Thyroid gland (tissue), 4 donors: ENCODE measurements at regions not wholly inside any gene's neighbourhood (a gene's known extent, or its start where the extent isn't known, plus 50 kb on each side); places are given as distances from the start of the nearest gene placed in this dataset.
"Not testable (repeated sequence)": the region's sequence is repeated elsewhere in the genome, so short reads cannot be mapped to it uniquely, and the experiment has no call there.

ENCODE experiments used
- DNase-seq, 2 donors: peaks; one replicate each; pipeline ENCODE4 v3.0.0-alpha.2; 2019
- H3K27ac ChIP-seq, 3 donors: fragments of 200-600 bp; sonication (generic); 1 replicate in 2 of 3; 2 replicates in 1 of 3; pipeline ENCODE4 v1.5.1; 2016 to 2019; ENCODE audit warnings: mild to moderate bottlenecking in 1 of 3, moderate library complexity in 1 of 3
- H3K27me3 ChIP-seq: fragments of 200-600 bp; sonication (generic); one replicate; pipeline ENCODE4 v1.5.1; 2019
- H3K36me3 ChIP-seq, 2 donors: fragments of 200-600 bp; sonication (generic); one replicate each; pipeline ENCODE4 v1.5.1; 2016 to 2019
- H3K4me1 ChIP-seq, 2 donors: fragments of 200-600 bp; sonication (generic); one replicate each; pipeline ENCODE4 v1.5.1; 2017 to 2019
- H3K4me3 ChIP-seq, 3 donors: fragments of 200-600 bp; sonication (generic); replicated peaks in 1 of 3; 1 replicate in 2 of 3; 2 replicates in 1 of 3; pipeline ENCODE4 v1.5.1; 2016; ENCODE audit warnings: mild to moderate bottlenecking in 1 of 3
- H3K9me3 ChIP-seq: fragments of 200-600 bp; sonication (generic); one replicate; pipeline ENCODE4 v1.5.1; 2017
- CTCF ChIP-seq, 6 experiments: fragments of 200-600 bp in 3 of 6; fragments of 450-650 bp in 3 of 6; sonication (generic) in 3 of 6; IDR thresholded peaks; one replicate each; pipeline ENCODE4 v1.5.1; 2016 to 2019; ENCODE audit warnings: antibody characterized with exemption in 6 of 6, mild to moderate bottlenecking in 2 of 6, inconsistent platforms in 1 of 6, moderate library complexity in 1 of 6
- POLR2A ChIP-seq, 2 donors: fragments of 450-650 bp; IDR thresholded peaks; one replicate each; pipeline ENCODE4 v1.6.1; 2017; ENCODE audit warnings: antibody characterized with exemption in 2 of 2, mild to moderate bottlenecking in 2 of 2, moderate library complexity in 1 of 2
- WGBS, 2 donors: methylation state at CpG; one replicate each; pipeline ENCODE4 v1.1.5; 2017; 5-methylcytosine and 5-hydroxymethylcytosine counted together
- intact Hi-C: fragments of 100-400 bp; cut with DNase I; formaldehyde crosslinking; loops from one replicate; pipeline ENCODE4 v1.15.1; 2023

GRCh38 chr13:44313674-44314073 lies 60.0 kb upstream of the SERP2 start:
- peaks cover 6 to 8% of the 10 kb centered on the region in 2 donors for H3K4me1 ChIP-seq

GRCh38 chr13:44314160-44314559 lies 59.5 kb upstream of the SERP2 start:
- H3K27ac ChIP-seq, H3K9me3 ChIP-seq, DNase-seq, intact Hi-C loops, H3K4me3 ChIP-seq, H3K36me3 ChIP-seq, H3K4me1 ChIP-seq, H3K27me3 ChIP-seq: not testable (repeated sequence)
- 94 to 95% methylated on average over 4 of the region's 4 CpGs for WGBS, 2 donors

More at GRCh38 chr13:44313674-44314073, 60.0 kb upstream of the SERP2 start:
- Histone ChIP-seq H3K4me3 (no peak overlapping the region), H3K27me3 (no peaks in the 10 kb centered on the region), H3K27ac (no peak overlapping the region), H3K36me3 (no peaks in the 10 kb centered on the region), H3K9me3 (no peaks in the 10 kb centered on the region)
- no peak for DNase-seq
- intact Hi-C loops = no loop called here
- TF ChIP-seq CTCF (IDR thresholded peaks at IDR 0.05) (no peak), POLR2A (IDR thresholded peaks at IDR 0.05) (no peak)
- WGBS, 2 donors = 91 to 94% methylated on average over 2 of the region's 2 CpGs

- no peaks in the 10 kb centered on the region for H3K9me3 ChIP-seq
- DNase-seq = no peak
- TF ChIP-seq CTCF (IDR thresholded peaks at IDR 0.05) = no peak
- no peak for TF ChIP-seq POLR2A (IDR thresholded peaks at IDR 0.05)
- no peaks in the 10 kb centered on the region for H3K4me1 ChIP-seq
- no peak overlapping the region for H3K27ac ChIP-seq
- H3K36me3 ChIP-seq = no peaks in the 10 kb centered on the region
- H3K27me3 ChIP-seq = no peaks in the 10 kb centered on the region
- WGBS, 2 donors = 68 to 82% methylated on average over 5 of the region's 5 CpGs
- intact Hi-C loops = no loop called here
- H3K4me3 ChIP-seq = no peak overlapping the region
Measured at GRCh38 chr13:44317752-44318151, 55.9 kb upstream of the SERP2 start.

- H3K36me3 ChIP-seq = no peaks in the 10 kb centered on the region
- WGBS, 2 donors = 82 to 87% methylated on average over 3 of the region's 3 CpGs
- no peak overlapping the region for H3K27ac ChIP-seq
- intact Hi-C loops = no loop called here
- no peaks in the 10 kb centered on the region for H3K9me3 ChIP-seq
- TF ChIP-seq CTCF (IDR thresholded peaks at IDR 0.05) (no peak), POLR2A (IDR thresholded peaks at IDR 0.05) (no peak)
- no peaks in the 10 kb centered on the region for H3K27me3 ChIP-seq
- H3K4me1 ChIP-seq = no peaks in the 10 kb centered on the region
- DNase-seq = no peak
- H3K4me3 ChIP-seq = no peak overlapping the region
Measured at GRCh38 chr13:44318161-44318560, 55.5 kb upstream of the SERP2 start.

- TF ChIP-seq CTCF (IDR thresholded peaks at IDR 0.05) (no peak), POLR2A (IDR thresholded peaks at IDR 0.05) (no peak)
- H3K4me1 ChIP-seq = no peaks in the 10 kb centered on the region
- no peaks in the 10 kb centered on the region for H3K36me3 ChIP-seq
- no peaks in the 10 kb centered on the region for H3K9me3 ChIP-seq
- H3K27ac ChIP-seq = no peak overlapping the region
- no peaks in the 10 kb centered on the region for H3K27me3 ChIP-seq
- H3K4me3 ChIP-seq = no peak overlapping the region
- DNase-seq = no peak
- intact Hi-C loops = no loop called here
Measured at GRCh38 chr13:44320611-44321010, 53.0 kb upstream of the SERP2 start.

- 85 to 96% methylated on average over 2 of the region's 2 CpGs for WGBS, 2 donors
- Histone ChIP-seq H3K27me3 (no peaks in the 10 kb centered on the region), H3K4me3 (no peak overlapping the region), H3K4me1 (no peaks in the 10 kb centered on the region), H3K9me3 (no peaks in the 10 kb centered on the region), H3K27ac (no peak overlapping the region), H3K36me3 (no peaks in the 10 kb centered on the region)
- no peak for DNase-seq
- TF ChIP-seq POLR2A (IDR thresholded peaks at IDR 0.05) (no peak), CTCF (IDR thresholded peaks at IDR 0.05) (no peak)
- intact Hi-C loops = no loop called here
Measured at GRCh38 chr13:44321961-44322360, 51.7 kb upstream of the SERP2 start.
